Tongue (tissue), 1 donor: ENCODE measurements at regions not wholly inside any gene's neighbourhood (a gene's known extent, or its start where the extent isn't known, plus 50 kb on each side); places are given as distances from the start of the nearest gene placed in this dataset.

Source experiments
- DNase-seq: peaks from one replicate; pipeline ENCODE4 v3.0.0-alpha.2; 2015

DNA sequence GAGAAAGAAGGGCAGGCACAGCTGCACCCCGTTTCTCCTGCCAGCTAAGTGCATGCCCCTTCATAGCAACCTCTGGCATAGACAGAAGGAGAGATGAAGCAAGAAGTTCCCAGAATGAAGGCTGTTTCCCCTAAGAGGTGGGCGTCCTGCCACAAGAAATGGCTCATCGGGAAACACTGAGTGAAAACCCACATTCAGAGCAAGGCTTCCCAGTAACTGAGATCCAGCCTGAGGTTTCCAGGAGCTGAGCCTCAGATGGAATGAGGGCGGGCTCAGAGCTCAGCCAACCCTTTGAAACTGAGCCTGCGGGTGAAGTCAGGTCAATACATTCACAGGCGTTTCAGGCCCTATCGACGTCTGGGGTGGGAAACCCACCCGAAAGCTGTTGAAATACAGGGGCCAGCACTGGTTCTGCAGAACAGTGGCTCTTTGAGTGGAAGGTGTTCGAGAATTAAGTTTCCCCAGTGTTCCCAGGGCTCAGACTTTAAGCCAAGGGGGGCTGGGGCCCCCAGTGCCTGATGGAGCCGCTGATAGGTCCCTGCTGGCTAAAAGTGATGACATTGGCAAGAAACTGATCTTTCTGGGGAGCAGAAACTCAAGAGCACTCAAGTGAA, 510.2 kb downstream of the RPS24 start:
- peak; percentile 85 for DNase-seq

- no peak for DNase-seq
Observed at GRCh38 chr10:78544423-78545090, 510.9 kb downstream of the RPS24 start.

- DNase-seq: no peak
Observed at GRCh38 chr10:78545756-78546155, 512.1 kb downstream of the RPS24 start.

DNA sequence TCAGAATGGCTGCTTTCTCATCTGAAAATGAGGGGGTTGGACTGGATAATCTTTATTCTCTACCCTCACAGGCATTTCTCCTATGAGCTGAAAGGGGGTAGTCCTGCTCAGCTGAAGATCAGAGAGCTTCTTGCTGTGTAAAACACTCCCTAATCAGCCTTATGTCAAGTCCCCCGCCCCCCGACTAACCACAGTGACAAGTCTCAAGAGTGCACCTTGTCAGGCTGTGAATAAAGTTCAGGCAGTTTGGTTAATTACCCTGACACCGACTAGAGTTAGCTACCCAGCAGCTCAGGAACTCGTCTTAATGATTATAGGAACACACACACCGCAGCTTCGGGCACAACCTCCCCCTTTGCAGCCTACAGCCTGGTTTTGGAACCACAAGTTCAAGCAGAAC, 513.7 kb downstream of the RPS24 start:
- no peak for DNase-seq

DNA sequence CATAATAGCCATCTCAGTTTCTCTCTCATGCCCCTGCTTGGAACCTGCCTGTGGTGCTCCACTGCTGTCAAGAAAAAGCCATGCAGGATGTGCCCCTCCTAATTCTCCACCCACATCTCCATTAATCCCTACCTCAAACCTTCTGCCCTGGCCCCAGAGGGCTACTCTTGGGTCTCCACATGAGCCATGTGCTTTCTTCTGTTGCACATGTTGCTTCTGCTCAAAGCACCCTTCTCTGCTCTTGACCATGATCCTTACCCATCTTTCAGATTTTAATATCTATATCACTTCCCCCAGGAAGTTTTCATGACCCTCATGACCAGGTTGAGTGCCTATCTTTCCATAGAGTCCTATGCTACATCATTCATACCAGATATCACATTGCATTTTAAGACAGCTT, 514.2 kb downstream of the RPS24 start:
- DNase-seq: no peak

GRCh38 chr10:78548369-78548768, 514.7 kb downstream of the RPS24 start:
- no peak for DNase-seq

DNA sequence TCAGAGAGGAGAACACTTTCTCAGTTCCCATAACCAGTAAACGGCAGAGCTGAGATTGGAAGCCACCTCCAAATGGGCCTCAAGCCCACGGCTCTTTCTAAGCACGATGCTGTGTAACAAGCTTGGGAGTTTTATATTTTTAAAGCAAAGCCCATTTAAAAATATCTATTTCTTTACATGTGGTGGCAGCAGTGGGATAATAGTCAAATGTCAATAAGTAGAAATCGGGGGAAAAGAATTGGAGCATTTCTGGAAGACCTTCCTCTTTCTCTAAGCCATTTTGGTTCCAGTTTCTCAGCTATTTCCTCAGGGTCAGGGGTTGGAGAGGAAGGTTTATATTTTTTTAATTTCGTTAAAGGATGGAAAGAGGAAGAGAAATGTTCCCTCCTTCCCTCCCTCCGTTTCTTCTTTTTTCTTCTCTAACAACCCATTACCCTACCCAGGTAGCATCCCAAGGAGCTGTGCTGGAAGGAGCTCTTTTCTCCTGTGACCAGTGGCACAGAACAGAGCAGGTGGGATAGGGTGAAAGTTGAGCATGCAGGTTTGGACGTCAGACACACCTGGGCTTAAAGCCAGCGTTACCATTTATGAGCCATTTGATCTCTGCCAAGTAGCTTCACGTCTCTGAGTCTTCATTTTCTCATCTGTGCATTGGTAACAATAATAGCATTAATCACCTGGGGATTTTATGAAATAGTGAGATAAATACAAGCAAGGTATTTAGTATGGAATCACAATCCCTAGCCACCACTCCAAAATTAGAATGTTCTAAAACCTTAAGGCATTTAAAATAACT, 515.7 kb downstream of the RPS24 start:
- DNase-seq: no peak

DNA sequence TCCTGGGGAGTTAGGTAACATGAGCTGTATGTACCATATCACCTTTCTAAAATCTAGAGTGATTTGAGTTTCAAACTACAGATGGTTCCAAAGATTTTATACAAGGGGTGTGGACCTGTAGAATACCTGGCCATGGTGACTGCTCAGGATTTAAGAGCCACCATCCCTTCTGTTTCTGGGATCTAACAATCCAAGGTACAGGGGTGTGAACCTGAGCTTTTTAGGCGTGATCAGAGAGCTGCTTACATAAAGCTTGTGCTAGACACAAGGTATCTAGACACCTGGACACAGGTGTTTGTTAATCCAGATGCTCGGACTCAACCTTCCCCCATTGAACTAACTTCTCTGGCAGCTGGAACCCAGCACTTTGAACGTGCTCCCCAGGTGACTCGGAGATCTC, 516.4 kb downstream of the RPS24 start:
- no peak for DNase-seq

- DNase-seq: no peak
Observed at GRCh38 chr10:78550716-78551115, 517.1 kb downstream of the RPS24 start.

DNA sequence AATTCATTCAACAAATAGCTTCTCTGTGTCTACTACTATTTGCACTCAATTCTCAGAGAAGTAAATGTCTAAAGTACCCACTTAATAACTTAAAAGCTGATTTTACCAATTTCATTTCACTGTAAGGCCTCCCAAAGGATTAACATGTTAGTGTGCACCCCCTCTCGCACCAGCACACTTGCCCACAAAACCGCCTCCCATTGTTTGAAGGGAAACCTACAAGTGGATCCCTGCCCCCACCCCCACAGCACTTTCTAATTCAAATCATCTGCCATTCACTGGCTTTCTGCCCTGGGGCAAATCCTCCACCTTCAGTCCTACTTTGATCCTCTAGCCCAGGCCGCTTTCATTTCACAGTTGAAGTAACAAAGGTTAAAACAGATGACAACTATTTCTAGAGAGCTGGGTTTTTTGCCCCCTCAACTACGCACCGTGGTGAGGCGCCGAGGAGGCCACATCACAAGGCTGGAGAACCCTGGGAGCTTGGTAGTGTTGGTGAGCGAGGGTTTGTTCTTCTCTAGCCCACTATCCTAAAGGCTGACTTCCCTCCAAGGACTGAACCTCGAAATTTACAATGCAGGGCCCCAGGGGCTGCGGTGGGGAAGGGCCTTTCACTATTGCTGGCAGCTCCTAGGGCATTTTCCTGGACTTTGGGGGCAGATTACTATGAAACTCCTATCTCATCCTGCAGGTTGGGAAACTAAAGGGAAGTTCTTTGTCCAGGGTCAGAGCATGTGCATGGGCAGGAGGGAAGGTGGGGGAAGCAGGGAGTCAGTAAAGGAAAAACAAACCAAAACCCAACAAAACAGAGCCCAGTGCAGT, 517.4 kb upstream of the ZMIZ1 start:
- no peak for DNase-seq

DNA sequence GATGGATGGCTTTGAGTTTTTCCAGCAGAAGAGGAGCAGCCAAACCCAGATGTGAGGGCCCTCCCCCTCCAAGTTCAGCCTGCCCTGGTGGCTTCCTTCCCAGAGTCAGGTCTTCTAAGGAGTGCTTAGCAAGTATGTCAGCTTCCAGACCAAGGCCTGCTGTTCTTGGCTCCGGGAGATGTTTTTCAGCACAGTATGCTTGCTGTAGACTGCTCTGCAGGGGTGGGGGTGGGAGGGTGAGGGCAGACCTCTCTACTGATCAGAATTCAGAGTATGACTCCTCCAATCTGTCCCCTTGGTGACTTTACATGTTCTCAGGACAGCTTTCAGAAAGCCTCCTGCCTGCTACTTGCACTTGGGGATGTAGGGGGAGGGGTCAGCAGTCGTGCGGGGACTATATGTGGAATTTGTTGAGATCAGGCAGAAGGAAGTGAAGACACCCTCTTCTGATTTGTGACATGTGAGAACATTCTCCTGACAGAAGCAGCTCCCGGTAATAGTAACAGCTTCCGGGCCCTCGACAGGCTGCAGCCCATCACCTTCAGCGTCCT, 516.4 kb upstream of the ZMIZ1 start:
- peak; percentile 92 for DNase-seq

DNA sequence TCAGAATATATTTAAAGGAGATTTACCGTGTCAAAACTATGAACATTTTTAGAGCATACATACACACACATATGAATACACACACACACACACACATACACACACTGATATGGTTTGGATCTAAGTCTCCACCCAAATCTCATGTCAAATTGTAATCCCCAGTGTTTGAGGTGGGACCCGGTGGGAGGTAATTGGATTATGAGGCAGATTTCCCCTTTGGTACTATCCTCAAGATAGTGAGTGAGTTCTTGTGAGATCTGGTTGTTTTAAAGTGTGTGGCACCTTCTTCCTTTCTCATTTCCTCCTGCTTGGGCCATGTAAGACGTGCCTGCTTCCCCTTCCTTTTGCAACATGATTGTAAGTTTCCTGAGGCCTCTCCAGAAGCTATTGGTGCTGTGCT, 515.0 kb upstream of the ZMIZ1 start:
- DNase-seq: no peak

DNA sequence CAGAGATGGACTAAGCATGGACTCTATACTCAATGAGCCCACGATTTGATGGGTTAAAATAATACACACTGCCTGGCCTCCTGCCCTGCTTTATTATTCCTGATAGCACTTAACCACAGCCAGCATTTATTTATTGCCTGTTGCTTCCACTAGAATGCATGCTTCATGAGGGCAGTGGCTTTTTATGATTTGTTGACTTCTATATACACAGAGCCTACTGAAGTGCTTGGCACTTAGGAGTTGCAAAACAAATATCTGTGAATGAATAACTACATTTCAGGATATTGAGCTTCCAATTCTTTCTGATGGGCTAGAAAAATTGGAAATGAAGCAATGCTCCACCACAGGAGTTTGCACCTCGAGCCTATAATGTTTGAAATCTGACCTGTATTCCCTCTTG, 513.6 kb upstream of the ZMIZ1 start:
- DNase-seq: no peak

DNA sequence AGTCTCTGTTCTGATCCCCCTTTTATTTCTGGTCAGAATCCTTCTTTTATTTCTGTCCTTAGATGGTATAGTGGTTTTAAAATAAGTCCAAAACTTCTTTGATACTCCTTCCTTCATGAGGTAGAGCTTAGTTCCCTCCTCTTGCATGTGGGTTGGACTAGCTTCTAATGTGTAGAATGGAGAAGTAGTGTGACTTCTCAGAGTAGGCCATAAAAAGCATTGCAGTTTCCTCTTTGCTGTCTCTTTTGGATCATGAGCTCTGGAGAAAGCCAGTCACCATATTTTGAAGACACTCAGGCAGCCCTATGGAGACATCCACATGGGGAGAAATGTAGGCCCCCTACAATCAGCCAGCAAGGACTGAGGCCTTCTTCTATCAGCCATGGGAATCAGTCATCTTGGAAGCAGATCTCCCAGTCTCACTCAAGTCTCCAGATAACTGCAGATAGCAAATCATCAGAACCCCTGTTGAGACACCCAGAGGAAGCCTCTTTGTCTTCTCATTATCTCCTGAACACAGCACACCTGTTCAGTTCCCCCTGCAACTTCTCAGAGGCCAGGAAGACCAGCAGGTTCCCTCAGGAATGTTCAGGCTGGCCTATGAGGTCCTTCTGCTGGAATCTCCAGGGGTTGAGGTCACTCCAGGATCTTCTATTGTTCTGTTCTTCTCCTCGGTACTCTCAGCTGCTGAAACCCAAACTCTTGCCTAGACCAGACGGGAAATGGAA, 511.9 kb upstream of the ZMIZ1 start:
- DNase-seq: no peak

- DNase-seq: no peak
Observed at GRCh38 chr10:78557433-78557925, 511.3 kb upstream of the ZMIZ1 start.

DNA sequence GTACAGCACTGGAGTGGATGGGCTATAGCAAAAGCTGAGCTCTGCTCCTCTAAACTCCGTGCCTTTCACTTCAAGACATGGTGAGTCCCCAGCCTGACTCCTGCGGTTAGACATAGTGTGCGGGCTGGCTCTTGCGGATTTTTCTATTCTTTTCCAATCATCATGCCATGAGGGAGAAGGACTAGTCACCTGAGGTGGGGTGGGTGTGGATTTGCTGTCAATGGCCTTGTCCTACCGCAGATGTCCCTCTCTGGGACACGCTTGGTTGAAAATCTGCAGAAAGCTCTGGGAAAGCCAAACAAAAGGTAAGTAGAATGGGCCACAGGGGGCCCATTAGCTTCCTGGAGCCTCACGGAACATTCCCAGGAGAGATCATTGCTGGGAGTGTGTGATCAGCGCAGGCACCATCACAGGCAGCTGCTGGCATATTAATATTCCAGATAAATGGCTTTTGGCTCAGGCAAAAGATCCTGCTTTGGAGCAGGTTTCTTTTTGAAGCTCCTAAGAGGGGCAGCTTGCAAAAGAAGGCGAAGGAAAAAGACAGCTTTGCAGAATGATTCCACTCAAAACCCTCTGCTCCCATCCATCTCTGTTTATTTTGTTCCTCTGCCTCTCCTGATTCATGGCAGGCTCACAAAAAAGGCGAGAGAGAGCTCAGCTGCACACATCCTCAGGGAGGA, 509.0 kb upstream of the ZMIZ1 start:
- peak; percentile 62 for DNase-seq

DNA sequence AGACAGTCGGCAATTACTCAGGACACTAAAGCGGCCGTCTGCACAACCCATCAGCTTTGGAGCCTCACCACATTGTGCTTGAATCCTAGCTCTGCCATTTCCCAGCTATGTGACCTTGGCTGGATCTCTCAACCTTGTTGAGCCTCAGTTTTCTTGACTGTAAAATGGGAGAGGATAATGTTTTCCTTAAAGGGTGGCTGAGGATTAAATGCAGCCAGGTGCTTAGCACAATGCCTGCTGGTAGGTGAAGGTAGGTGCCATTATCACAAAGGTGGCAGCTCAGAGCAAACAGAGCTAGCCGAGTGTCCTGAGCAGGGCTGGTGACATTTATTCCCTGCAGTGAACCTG, 508.5 kb upstream of the ZMIZ1 start:
- DNase-seq: no peak

- DNase-seq: peak; percentile 74
Observed at GRCh38 chr10:78563314-78563713, 505.5 kb upstream of the ZMIZ1 start.

GRCh38 chr10:78565841-78566240, 502.9 kb upstream of the ZMIZ1 start:
- no peak for DNase-seq

DNA sequence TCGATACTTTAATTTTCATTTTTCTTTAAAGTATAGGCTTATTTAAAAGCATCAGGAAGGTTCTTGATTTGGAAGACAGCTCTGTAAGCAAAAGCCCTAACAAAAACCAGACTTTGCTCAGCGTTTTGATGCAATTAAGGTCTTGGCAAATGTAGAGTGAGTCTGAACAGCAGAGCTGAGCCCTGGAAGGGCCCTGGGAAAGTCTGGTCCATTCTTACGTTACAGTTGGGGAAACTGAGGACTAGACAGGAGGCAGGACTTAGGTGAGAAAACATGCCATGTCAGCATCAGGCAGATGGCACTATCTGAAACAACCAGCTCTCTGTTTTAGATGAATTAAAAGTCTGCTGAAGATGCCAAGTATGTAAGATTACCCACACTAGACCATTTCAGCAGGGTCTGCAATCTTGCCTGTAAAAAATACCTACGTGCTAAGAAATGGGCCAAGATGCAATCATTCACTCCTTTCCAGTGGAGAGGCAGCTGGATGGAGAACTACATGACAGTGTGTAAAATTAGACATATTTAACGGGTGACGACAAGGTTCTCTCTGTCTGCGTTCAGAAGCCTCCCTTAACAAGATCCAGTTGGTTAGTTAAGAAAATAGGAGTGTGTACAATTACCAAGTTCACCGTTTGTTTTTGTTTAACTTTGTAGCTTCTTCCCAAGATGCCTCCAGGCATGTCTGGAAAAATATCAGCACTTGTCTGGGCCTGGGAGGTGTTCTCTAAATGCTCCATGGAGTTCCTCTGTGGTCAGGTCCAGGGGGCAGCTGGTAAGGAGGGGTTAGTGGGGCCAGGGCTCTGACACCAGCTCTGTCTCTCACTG, 502.3 kb upstream of the ZMIZ1 start:
- peak; percentile 84 for DNase-seq
